ENCODE measurements at regions not wholly inside any gene's neighbourhood (a gene's known extent, or its start where the extent isn't known, plus 50 kb on each side); places are given as distances from the start of the nearest gene placed in this dataset.

GRCh38 chr14:88064841-88065240, 59.9 kb downstream of the GPR65 start:
- no peaks in the 10 kb centered on the region for H3K9me3 ChIP-seq (replicated peaks; ENCODE audit: control insufficient read depth, low read depth, low read length)
- no CpG with 5 or more reads among the region's 4 CpGs for WGBS (ENCODE audit: insufficient coverage)
- no peaks in the 10 kb centered on the region for H3K27me3 ChIP-seq (ENCODE audit: control insufficient read depth, insufficient read depth, low read length)
- no peak overlapping the region for H3K27ac ChIP-seq (ENCODE audit: low read length)
- no peak overlapping the region for H3K4me3 ChIP-seq (ENCODE audit: low read length)
- no peak for DNase-seq
- no peaks in the 10 kb centered on the region for H3K4me1 ChIP-seq (ENCODE audit: control insufficient read depth, insufficient read depth, low read length)
- H3K36me3 ChIP-seq (ENCODE audit: control insufficient read depth, insufficient read depth, low read length), result no peaks in the 10 kb centered on the region

GRCh38 chr14:88069677-88070076, 64.7 kb downstream of the GPR65 start:
- no CpG with 5 or more reads among the region's 1 CpG for WGBS (ENCODE audit: insufficient coverage)
- no peaks in the 10 kb centered on the region for H3K27me3 ChIP-seq (ENCODE audit: control insufficient read depth, insufficient read depth, low read length)
- DNase-seq, result no peak
- H3K4me3 ChIP-seq (ENCODE audit: low read length), result no peak overlapping the region
- no peak overlapping the region for H3K27ac ChIP-seq (ENCODE audit: low read length)
- no peaks in the 10 kb centered on the region for H3K4me1 ChIP-seq (ENCODE audit: control insufficient read depth, insufficient read depth, low read length)
- H3K9me3 ChIP-seq (replicated peaks; ENCODE audit: control insufficient read depth, low read depth, low read length), result no peaks in the 10 kb centered on the region
- H3K36me3 ChIP-seq (ENCODE audit: control insufficient read depth, insufficient read depth, low read length), result no peaks in the 10 kb centered on the region

- DNase-seq, result peak; percentile 17
These were observed 70.5 kb downstream of the GPR65 start for GRCh38 chr14:88075269-88075981.

GRCh38 chr14:88078525-88078924, 73.6 kb downstream of the GPR65 start:
- Histone ChIP-seq H3K27me3 (ENCODE audit: control insufficient read depth, insufficient read depth, low read length) (no peaks in the 10 kb centered on the region), H3K27ac (ENCODE audit: low read length) (no peak overlapping the region), H3K9me3 (replicated peaks; ENCODE audit: control insufficient read depth, low read depth, low read length) (no peaks in the 10 kb centered on the region), H3K36me3 (ENCODE audit: control insufficient read depth, insufficient read depth, low read length) (no peaks in the 10 kb centered on the region), H3K4me3 (ENCODE audit: low read length) (no peak overlapping the region), H3K4me1 (ENCODE audit: control insufficient read depth, insufficient read depth, low read length) (no peaks in the 10 kb centered on the region)
- WGBS (ENCODE audit: insufficient coverage), result 80% methylated on average over 1 of the region's 1 CpG
- DNase-seq, result no peak

More at GRCh38 chr14:88075269-88075981, 70.5 kb downstream of the GPR65 start:
- no peaks in the 10 kb centered on the region for H3K4me1 ChIP-seq (ENCODE audit: control insufficient read depth, insufficient read depth, low read length)
- no CpG with 5 or more reads among the region's 4 CpGs for WGBS (ENCODE audit: insufficient coverage)
- H3K27ac ChIP-seq (ENCODE audit: low read length), result no peak overlapping the region
- H3K36me3 ChIP-seq (ENCODE audit: control insufficient read depth, insufficient read depth, low read length), result no peaks in the 10 kb centered on the region
- H3K4me3 ChIP-seq (ENCODE audit: low read length), result no peak overlapping the region
- no peaks in the 10 kb centered on the region for H3K27me3 ChIP-seq (ENCODE audit: control insufficient read depth, insufficient read depth, low read length)
- H3K9me3 ChIP-seq (replicated peaks; ENCODE audit: control insufficient read depth, low read depth, low read length), result no peaks in the 10 kb centered on the region

GRCh38 chr14:88079624-88080023, 74.7 kb downstream of the GPR65 start:
- Histone ChIP-seq H3K4me1 (ENCODE audit: control insufficient read depth, insufficient read depth, low read length) (no peaks in the 10 kb centered on the region), H3K9me3 (replicated peaks; ENCODE audit: control insufficient read depth, low read depth, low read length) (no peaks in the 10 kb centered on the region), H3K27ac (ENCODE audit: low read length) (no peak overlapping the region), H3K4me3 (ENCODE audit: low read length) (no peak overlapping the region), H3K27me3 (ENCODE audit: control insufficient read depth, insufficient read depth, low read length) (no peaks in the 10 kb centered on the region), H3K36me3 (ENCODE audit: control insufficient read depth, insufficient read depth, low read length) (no peaks in the 10 kb centered on the region)
- whole genome bisulfite sequencing (ENCODE audit: insufficient coverage), result no CpG with 5 or more reads among the region's 2 CpGs
- DNase-seq, result no peak

- DNase-seq, result no peak
- Histone ChIP-seq H3K4me1 (ENCODE audit: control insufficient read depth, insufficient read depth, low read length) (no peaks in the 10 kb centered on the region), H3K4me3 (ENCODE audit: low read length) (no peak overlapping the region), H3K36me3 (ENCODE audit: control insufficient read depth, insufficient read depth, low read length) (no peaks in the 10 kb centered on the region), H3K27me3 (ENCODE audit: control insufficient read depth, insufficient read depth, low read length) (no peaks in the 10 kb centered on the region), H3K9me3 (replicated peaks; ENCODE audit: control insufficient read depth, low read depth, low read length) (no peaks in the 10 kb centered on the region), H3K27ac (ENCODE audit: low read length) (no peak overlapping the region)
- WGBS (ENCODE audit: insufficient coverage), result no CpG with 5 or more reads among the region's 1 CpG
These were observed 80.8 kb downstream of the GPR65 start for GRCh38 chr14:88085736-88086135.

GRCh38 chr14:88089445-88089844, 84.5 kb downstream of the GPR65 start:
- no peaks in the 10 kb centered on the region for H3K27me3 ChIP-seq (ENCODE audit: control insufficient read depth, insufficient read depth, low read length)
- H3K36me3 ChIP-seq (ENCODE audit: control insufficient read depth, insufficient read depth, low read length), result no peaks in the 10 kb centered on the region
- H3K4me3 ChIP-seq (ENCODE audit: low read length), result no peak overlapping the region
- H3K4me1 ChIP-seq (ENCODE audit: control insufficient read depth, insufficient read depth, low read length), result no peaks in the 10 kb centered on the region
- no peak for DNase-seq
- no peaks in the 10 kb centered on the region for H3K9me3 ChIP-seq (replicated peaks; ENCODE audit: control insufficient read depth, low read depth, low read length)
- no peak overlapping the region for H3K27ac ChIP-seq (ENCODE audit: low read length)

- Histone ChIP-seq H3K4me3 (ENCODE audit: low read length) (no peak overlapping the region), H3K9me3 (replicated peaks; ENCODE audit: control insufficient read depth, low read depth, low read length) (no peaks in the 10 kb centered on the region), H3K27ac (ENCODE audit: low read length) (no peak overlapping the region), H3K36me3 (ENCODE audit: control insufficient read depth, insufficient read depth, low read length) (no peaks in the 10 kb centered on the region), H3K4me1 (ENCODE audit: control insufficient read depth, insufficient read depth, low read length) (no peaks in the 10 kb centered on the region), H3K27me3 (ENCODE audit: control insufficient read depth, insufficient read depth, low read length) (no peaks in the 10 kb centered on the region)
- no peak for DNase-seq
These were observed 87.6 kb downstream of the GPR65 start for GRCh38 chr14:88092529-88092928.

GRCh38 chr14:88095791-88096190, 90.9 kb downstream of the GPR65 start:
- no peak for DNase-seq
- WGBS (ENCODE audit: insufficient coverage), result 40% methylated on average over 1 of the region's 3 CpGs
- no peaks in the 10 kb centered on the region for H3K36me3 ChIP-seq (ENCODE audit: control insufficient read depth, insufficient read depth, low read length)
- H3K27ac ChIP-seq (ENCODE audit: low read length), result no peak overlapping the region
- H3K4me3 ChIP-seq (ENCODE audit: low read length), result no peak overlapping the region
- H3K27me3 ChIP-seq (ENCODE audit: control insufficient read depth, insufficient read depth, low read length), result no peaks in the 10 kb centered on the region
- H3K9me3 ChIP-seq (replicated peaks; ENCODE audit: control insufficient read depth, low read depth, low read length), result no peaks in the 10 kb centered on the region
- H3K4me1 ChIP-seq (ENCODE audit: control insufficient read depth, insufficient read depth, low read length), result no peaks in the 10 kb centered on the region

GRCh38 chr14:88098163-88098562, 93.2 kb downstream of the GPR65 start:
- H3K9me3 ChIP-seq (replicated peaks; ENCODE audit: control insufficient read depth, low read depth, low read length), result no peaks in the 10 kb centered on the region
- no peaks in the 10 kb centered on the region for H3K36me3 ChIP-seq (ENCODE audit: control insufficient read depth, insufficient read depth, low read length)
- no peaks in the 10 kb centered on the region for H3K4me1 ChIP-seq (ENCODE audit: control insufficient read depth, insufficient read depth, low read length)
- WGBS (ENCODE audit: insufficient coverage), result no CpG with 5 or more reads among the region's 3 CpGs
- no peaks in the 10 kb centered on the region for H3K27me3 ChIP-seq (ENCODE audit: control insufficient read depth, insufficient read depth, low read length)
- H3K27ac ChIP-seq (ENCODE audit: low read length), result no peak overlapping the region
- no peak overlapping the region for H3K4me3 ChIP-seq (ENCODE audit: low read length)
- no peak for DNase-seq

GRCh38 chr14:88104710-88105109, 99.8 kb downstream of the GPR65 start:
- Histone ChIP-seq H3K4me1 (ENCODE audit: control insufficient read depth, insufficient read depth, low read length) (no peaks in the 10 kb centered on the region), H3K27ac (ENCODE audit: low read length) (no peak overlapping the region), H3K4me3 (ENCODE audit: low read length) (no peak overlapping the region), H3K27me3 (ENCODE audit: control insufficient read depth, insufficient read depth, low read length) (no peaks in the 10 kb centered on the region), H3K9me3 (replicated peaks; ENCODE audit: control insufficient read depth, low read depth, low read length) (no peaks in the 10 kb centered on the region), H3K36me3 (ENCODE audit: control insufficient read depth, insufficient read depth, low read length) (no peaks in the 10 kb centered on the region)
- no peak for DNase-seq
- WGBS (ENCODE audit: insufficient coverage), result no CpG with 5 or more reads among the region's 1 CpG

All from muscle of leg (tissue), 3 donors.